Choroid plexus epithelial cell (primary cell): ENCODE measurements at regions not wholly inside any gene's neighbourhood (a gene's known extent, or its start where the extent isn't known, plus 50 kb on each side); places are given as distances from the start of the nearest gene placed in this dataset.

Experiments
- DNase-seq: peaks from one replicate; pipeline ENCODE4 v3.0.0-alpha.2; 2010; ENCODE audit warnings: low read depth
- H3K4me3 ChIP-seq: 2 replicates; pipeline ENCODE4 v1.5.1; 2011; ENCODE audit warnings: low read depth, mild to moderate bottlenecking, control low read depth, low read length, moderate library complexity
- TF ChIP-seq, protein P1 (sequence below): conservative IDR thresholded peaks from 2 replicates; pipeline ENCODE4 v1.5.1; 2011; ENCODE audit warnings: low read depth, mild to moderate bottlenecking, control low read depth, inconsistent platforms, low read length, moderate library complexity

DNA sequence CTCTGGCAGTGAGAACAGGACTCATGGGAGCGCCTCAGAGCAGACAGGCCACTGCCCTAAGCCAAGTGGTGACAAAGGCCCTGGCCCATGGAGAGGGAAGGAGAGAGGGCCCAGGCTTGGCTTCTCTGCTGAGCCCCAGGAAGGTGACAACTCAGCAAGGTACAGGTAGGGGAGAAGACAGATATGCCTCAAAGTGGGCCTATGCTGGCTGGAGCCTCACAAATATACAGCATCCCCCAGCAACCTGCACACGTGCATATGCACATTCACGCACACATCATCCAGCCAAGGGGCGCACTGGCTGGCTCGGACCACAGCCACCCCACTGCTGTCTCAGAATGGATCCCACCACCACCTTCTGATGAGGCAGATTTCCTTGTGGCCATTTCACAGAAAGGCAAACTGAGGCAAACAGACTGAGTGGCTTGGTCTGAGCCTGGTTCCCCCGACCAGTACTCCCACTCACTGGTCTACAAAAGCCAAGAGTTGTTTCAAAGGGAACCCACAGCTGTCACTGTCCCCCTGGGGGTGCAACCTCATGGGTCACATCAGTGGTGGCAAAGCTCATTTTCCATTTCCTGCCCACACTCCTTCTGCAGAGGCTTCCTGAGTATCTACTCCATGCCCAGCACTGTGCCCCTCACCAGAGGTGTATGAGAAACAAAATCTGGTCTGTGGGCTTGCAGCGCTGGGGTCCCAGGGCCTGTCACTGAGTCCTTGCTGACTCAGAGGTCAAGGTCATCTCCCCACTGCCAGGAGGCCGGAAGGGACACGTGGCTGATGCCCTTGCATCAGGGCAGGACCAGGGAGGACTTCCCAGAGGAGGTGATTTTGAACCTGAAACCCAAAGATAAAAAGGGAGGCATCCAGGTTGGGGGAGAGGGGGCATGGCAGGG is 67.3 kb upstream of the PRR5 start:
- DNase-seq = no peak
- H3K4me3 ChIP-seq = no peak overlapping the region
- TF ChIP-seq, protein P1, sequence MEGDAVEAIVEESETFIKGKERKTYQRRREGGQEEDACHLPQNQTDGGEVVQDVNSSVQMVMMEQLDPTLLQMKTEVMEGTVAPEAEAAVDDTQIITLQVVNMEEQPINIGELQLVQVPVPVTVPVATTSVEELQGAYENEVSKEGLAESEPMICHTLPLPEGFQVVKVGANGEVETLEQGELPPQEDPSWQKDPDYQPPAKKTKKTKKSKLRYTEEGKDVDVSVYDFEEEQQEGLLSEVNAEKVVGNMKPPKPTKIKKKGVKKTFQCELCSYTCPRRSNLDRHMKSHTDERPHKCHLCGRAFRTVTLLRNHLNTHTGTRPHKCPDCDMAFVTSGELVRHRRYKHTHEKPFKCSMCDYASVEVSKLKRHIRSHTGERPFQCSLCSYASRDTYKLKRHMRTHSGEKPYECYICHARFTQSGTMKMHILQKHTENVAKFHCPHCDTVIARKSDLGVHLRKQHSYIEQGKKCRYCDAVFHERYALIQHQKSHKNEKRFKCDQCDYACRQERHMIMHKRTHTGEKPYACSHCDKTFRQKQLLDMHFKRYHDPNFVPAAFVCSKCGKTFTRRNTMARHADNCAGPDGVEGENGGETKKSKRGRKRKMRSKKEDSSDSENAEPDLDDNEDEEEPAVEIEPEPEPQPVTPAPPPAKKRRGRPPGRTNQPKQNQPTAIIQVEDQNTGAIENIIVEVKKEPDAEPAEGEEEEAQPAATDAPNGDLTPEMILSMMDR = no peak

DNA sequence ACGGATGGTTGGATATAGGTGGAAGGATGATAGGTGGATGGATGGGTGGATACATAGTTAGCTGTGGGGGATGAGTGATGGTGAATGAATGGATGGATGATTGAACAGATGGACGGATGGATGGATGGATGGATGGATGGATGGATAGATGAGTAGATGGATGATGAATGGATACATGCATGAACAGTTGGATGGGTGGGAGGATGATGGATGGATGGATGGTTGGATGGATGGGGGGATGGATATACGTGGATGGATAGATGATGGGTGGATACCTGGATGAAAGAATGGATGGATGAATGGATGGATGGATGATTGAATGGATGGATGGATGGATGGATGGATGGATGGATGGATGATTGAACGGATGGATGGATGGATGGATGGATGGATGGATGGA is 68.4 kb upstream of the PRR5 start:
- no peak overlapping the region for H3K4me3 ChIP-seq
- TF ChIP-seq, protein P1 = no peak
- DNase-seq = no peak

DNA sequence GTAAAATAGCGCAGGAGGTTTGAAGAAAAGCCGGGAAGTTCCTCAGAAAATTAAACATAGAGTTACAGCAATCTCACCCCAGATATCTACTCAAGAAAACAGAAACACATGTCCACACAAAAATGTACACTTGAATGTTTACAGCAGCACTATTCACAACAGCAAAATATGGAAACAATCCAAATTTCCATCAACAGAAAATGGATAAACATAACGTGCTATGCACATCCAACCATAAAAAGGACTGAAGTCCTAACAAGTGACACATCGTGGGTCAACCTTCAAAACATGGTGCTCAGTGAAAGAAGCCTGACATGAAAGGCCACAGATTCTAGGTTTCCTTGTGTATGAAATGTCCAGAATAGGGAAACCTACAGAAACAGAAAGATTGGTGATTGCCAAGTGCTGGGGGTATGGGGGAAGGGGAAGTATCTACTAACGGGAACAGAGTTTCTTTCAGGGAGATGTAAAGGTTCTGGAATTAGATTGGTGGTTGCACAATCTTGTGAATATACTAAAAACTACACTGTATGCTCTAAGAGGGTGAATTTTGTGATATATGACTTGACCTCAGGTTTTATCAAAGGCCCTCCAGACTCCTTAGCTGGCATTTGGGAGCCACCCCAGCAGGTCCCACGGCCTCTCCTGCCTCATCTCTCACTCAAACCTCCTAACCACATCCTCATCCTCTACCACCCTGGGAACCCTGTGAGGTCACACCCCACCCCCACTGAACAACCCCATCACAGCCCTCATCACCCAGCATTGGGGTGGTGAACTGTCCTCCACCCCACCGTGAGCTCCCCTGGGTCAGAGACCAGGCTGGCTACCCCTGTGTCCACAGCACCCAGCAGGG is 69.2 kb upstream of the PRR5 start:
- DNase-seq = no peak

DNA sequence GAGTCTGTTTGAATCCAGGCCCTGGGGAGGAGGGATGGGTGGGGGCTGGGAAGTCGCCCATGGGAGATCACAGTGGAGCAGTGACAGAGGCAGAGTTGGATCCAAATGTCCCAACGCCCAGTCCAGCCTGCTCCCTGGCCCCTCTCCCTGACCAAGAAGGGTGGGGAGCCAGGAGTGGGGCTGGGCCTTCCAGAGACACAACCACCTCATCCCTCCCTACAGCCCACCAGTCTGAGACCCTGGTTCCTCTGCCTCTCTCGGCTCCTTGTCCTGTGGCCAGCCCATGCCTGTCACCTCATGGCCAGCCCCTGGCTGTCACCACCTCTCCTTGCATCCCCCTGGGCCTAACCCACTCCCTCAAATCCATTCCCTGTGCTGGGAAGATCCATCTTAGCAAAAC is 71.2 kb upstream of the PRR5 start:
- no peak for DNase-seq
- TF ChIP-seq, protein P1 = no peak
- no peak overlapping the region for H3K4me3 ChIP-seq

More for the DNA sequence above, 69.2 kb upstream of the PRR5 start:
- TF ChIP-seq, protein P1 = no peak
- H3K4me3 ChIP-seq = no peak overlapping the region

DNA sequence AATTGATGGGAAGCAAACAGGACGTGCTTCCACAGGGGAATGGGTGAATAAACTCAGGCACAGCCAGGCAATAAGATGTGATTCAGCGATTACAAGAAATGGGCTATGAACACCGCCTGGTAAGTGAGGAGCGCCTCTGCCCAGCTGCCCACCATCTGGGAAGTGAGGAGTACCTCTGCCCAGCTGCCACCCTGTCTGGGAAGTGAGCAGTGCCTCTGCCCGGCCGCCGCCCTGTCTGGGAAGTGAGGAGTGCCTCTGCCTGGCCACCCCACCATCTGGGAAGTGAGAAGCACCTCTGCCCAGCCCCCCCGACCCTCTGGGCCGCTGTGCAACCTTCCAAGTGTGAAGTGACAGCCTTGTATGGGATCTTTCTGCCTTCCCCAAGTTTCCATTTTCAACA is 73.2 kb upstream of the PRR5 start:
- no peak for DNase-seq
- H3K4me3 ChIP-seq = no peak overlapping the region
- TF ChIP-seq, protein P1 = no peak

DNA sequence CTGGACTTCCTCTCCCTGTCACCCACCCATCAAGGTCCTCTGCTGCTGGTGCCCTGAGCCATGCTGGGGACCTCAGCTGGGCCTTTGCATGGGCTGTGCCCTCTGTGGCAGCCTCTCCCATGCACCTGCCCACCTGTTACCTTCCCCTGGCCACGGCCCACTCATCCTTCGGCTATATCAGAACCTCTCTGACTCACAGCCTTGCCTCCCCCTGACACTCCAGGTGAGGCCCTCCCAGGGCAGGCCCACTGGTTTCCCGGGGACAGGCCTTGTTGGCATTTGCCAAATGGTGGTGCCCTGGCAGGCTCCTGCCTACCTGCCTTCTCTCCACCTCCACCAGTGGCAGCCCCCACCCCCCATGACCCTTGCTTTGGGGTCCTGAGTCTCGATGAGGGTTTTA is 73.7 kb upstream of the PRR5 start:
- DNase-seq = no peak
- no peak overlapping the region for H3K4me3 ChIP-seq
- TF ChIP-seq, protein P1 = no peak
